Thyroid gland (tissue), 4 donors: ENCODE measurements at regions not wholly inside any gene's neighbourhood (a gene's known extent, or its start where the extent isn't known, plus 50 kb on each side); places are given as distances from the start of the nearest gene placed in this dataset.
"Not testable (repeated sequence)": the region's sequence is repeated elsewhere in the genome, so short reads cannot be mapped to it uniquely, and the experiment has no call there.

Experiments
- DNase-seq, 2 donors: peaks; one replicate each; pipeline ENCODE4 v3.0.0-alpha.2; 2019
- H3K27ac ChIP-seq, 3 donors: fragments of 200-600 bp; sonication (generic); 1 replicate in 2 of 3; 2 replicates in 1 of 3; pipeline ENCODE4 v1.5.1; 2016 to 2019; ENCODE audit warnings: mild to moderate bottlenecking in 1 of 3, moderate library complexity in 1 of 3
- H3K27me3 ChIP-seq: fragments of 200-600 bp; sonication (generic); one replicate; pipeline ENCODE4 v1.5.1; 2019
- H3K36me3 ChIP-seq, 2 donors: fragments of 200-600 bp; sonication (generic); one replicate each; pipeline ENCODE4 v1.5.1; 2016 to 2019
- H3K4me1 ChIP-seq, 2 donors: fragments of 200-600 bp; sonication (generic); one replicate each; pipeline ENCODE4 v1.5.1; 2017 to 2019
- H3K4me3 ChIP-seq, 3 donors: fragments of 200-600 bp; sonication (generic); replicated peaks in 1 of 3; 1 replicate in 2 of 3; 2 replicates in 1 of 3; pipeline ENCODE4 v1.5.1; 2016; ENCODE audit warnings: mild to moderate bottlenecking in 1 of 3
- H3K9me3 ChIP-seq: fragments of 200-600 bp; sonication (generic); one replicate; pipeline ENCODE4 v1.5.1; 2017
- POLR2A ChIP-seq, 2 donors: fragments of 450-650 bp; IDR thresholded peaks; one replicate each; pipeline ENCODE4 v1.6.1; 2017; ENCODE audit warnings: antibody characterized with exemption in 2 of 2, mild to moderate bottlenecking in 2 of 2, moderate library complexity in 1 of 2
- WGBS, 2 donors: methylation state at CpG; one replicate each; pipeline ENCODE4 v1.1.5; 2017; 5-methylcytosine and 5-hydroxymethylcytosine counted together
- intact Hi-C: fragments of 100-400 bp; cut with DNase I; formaldehyde crosslinking; loops from one replicate; pipeline ENCODE4 v1.15.1; 2023
- TF ChIP-seq, protein P1 (sequence below), 6 experiments: fragments of 200-600 bp in 3 of 6; fragments of 450-650 bp in 3 of 6; sonication (generic) in 3 of 6; IDR thresholded peaks; one replicate each; pipeline ENCODE4 v1.5.1; 2016 to 2019; ENCODE audit warnings: antibody characterized with exemption in 6 of 6, mild to moderate bottlenecking in 2 of 6, inconsistent platforms in 1 of 6, moderate library complexity in 1 of 6

DNA sequence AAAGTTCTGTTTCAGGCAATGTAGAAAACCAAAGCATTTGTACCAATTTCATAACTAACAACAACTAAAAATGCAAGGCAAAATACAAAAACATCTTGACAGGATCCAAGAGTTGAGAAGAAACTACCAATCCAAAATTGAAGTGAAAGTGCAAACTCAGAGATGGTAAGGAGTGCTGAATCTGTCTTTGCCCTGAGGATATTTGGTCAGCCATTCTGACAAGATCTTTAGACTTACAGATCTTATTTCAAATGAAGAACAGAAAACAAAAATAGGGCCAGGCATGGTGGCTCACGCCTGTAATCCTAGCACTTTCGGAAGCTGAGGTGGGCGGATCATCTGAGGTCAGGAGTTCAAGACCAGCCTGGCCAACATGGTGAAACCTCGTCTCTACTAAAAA lies 412.8 kb downstream of the ZFHX3 start:
- Histone ChIP-seq H3K36me3 (no peaks in the 10 kb centered on the region), H3K9me3 (no peaks in the 10 kb centered on the region), H3K4me1 (no peaks in the 10 kb centered on the region), H3K27me3 (no peaks in the 10 kb centered on the region), H3K27ac (no peak overlapping the region), H3K4me3 (no peak overlapping the region)
- intact Hi-C loops = no loop called here
- WGBS, 2 donors = 92% methylated on average over 4 of the region's 4 CpGs
- no peak for TF ChIP-seq POLR2A (IDR thresholded peaks at IDR 0.05)
- TF ChIP-seq, protein P1, sequence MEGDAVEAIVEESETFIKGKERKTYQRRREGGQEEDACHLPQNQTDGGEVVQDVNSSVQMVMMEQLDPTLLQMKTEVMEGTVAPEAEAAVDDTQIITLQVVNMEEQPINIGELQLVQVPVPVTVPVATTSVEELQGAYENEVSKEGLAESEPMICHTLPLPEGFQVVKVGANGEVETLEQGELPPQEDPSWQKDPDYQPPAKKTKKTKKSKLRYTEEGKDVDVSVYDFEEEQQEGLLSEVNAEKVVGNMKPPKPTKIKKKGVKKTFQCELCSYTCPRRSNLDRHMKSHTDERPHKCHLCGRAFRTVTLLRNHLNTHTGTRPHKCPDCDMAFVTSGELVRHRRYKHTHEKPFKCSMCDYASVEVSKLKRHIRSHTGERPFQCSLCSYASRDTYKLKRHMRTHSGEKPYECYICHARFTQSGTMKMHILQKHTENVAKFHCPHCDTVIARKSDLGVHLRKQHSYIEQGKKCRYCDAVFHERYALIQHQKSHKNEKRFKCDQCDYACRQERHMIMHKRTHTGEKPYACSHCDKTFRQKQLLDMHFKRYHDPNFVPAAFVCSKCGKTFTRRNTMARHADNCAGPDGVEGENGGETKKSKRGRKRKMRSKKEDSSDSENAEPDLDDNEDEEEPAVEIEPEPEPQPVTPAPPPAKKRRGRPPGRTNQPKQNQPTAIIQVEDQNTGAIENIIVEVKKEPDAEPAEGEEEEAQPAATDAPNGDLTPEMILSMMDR (IDR thresholded peaks at IDR 0.05) = no peak
- no peak for DNase-seq

DNA sequence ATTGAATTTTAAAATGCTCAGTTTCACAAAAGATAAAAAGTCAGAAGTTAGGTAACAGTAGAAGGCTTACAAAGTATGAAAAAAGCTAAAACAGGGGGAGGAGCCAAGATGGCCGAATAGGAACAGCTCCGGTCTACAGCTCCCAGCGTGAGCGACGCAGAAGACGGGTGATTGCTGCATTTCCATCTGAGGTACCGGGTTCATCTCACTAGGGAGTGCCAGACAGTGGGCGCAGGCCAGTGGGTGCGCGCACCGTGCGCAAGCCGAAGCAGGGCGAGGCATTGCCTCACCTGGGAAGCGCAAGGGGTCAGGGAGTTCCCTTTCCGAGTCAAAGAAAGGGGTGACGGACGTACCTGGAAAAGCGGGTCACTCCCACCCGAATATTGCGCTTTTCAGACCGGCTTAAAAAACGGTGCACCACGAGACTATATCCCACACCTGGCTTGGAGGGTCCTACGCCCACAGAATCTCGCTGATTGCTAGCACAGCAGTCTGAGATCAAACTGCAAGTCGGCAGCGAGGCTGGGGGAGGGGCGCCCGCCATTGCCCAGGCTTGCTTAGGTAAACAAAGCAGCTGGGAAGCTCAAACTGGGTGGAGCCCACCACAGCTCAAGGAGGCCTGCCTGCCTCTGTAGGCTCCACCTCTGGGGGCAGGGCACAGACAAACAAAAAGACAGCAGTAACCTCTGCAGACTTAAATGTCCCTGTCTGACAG lies 420.6 kb downstream of the ZFHX3 start:
- H3K4me3 ChIP-seq, H3K4me1 ChIP-seq, H3K9me3 ChIP-seq, H3K27me3 ChIP-seq, DNase-seq, H3K36me3 ChIP-seq, intact Hi-C loops, H3K27ac ChIP-seq: not testable (repeated sequence)
- 81 to 87% methylated on average over 25 to 26 of the region's 30 CpGs for WGBS, 2 donors

DNA sequence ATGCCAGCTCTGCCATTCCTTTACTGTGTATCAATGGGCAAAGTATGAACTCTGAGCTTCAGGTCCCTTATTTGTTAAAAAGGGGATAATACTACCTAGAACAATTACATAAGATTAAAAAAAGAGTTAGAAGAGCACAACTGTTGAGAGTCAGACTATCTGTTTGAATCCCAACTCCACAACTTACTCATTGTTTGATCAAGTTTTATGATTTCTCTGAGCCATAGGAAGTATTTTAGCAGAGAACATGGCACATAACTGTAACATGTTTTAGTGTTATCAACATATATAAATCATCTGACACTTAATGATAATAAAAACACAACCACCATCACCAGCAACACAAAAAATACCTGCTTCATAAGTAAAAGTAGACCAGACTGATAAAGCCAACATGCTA lies 421.3 kb downstream of the ZFHX3 start:
- Histone ChIP-seq H3K36me3 (no peaks in the 10 kb centered on the region), H3K9me3 (no peaks in the 10 kb centered on the region), H3K27ac (no peak overlapping the region), H3K4me3 (no peak overlapping the region), H3K4me1 (no peaks in the 10 kb centered on the region), H3K27me3 (no peaks in the 10 kb centered on the region)
- DNase-seq = no peak
- intact Hi-C loops = no loop called here
- TF ChIP-seq, protein P1 (IDR thresholded peaks at IDR 0.05) = no peak
- TF ChIP-seq POLR2A (IDR thresholded peaks at IDR 0.05) = no peak

DNA sequence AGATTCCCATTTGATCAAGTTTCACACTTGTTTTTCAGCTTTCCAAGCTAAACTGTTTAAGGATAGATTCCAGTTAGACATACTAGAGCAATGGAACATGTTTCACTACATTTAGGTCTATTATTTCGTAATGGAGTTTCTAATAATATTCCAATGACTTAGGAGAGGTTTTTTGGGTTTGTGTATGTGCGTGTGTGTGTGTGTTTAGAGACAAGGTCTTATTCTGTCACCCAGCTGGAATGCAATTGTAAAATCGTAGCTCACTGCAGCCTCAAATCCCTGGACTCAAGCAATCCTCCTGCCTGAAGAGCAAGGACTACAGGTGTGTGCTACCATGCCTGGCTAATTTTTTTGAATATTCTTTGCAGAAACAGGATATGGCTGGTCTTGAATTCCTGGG lies 426.3 kb downstream of the ZFHX3 start:
- no peak overlapping the region for H3K27ac ChIP-seq
- intact Hi-C loops = no loop called here
- H3K4me3 ChIP-seq = no peak overlapping the region
- TF ChIP-seq POLR2A (IDR thresholded peaks at IDR 0.05) = no peak
- H3K9me3 ChIP-seq = no peaks in the 10 kb centered on the region
- H3K4me1 ChIP-seq = peaks cover 4 to 9% of the 10 kb centered on the region in 2 donors
- H3K27me3 ChIP-seq = no peaks in the 10 kb centered on the region
- WGBS, 2 donors = 61 to 82% methylated on average over 3 of the region's 3 CpGs
- no peak for DNase-seq
- H3K36me3 ChIP-seq = no peaks in the 10 kb centered on the region

- Histone ChIP-seq H3K27ac (no peak overlapping the region), H3K9me3 (no peaks in the 10 kb centered on the region), H3K36me3 (no peaks in the 10 kb centered on the region), H3K27me3 (no peaks in the 10 kb centered on the region), H3K4me1 (peaks cover 4 to 9% of the 10 kb centered on the region in 2 donors), H3K4me3 (no peak overlapping the region)
- no peak for DNase-seq
- WGBS, 2 donors = 18 to 24% methylated on average over 2 of the region's 2 CpGs
- TF ChIP-seq, protein P1 (IDR thresholded peaks at IDR 0.05) = no peak
- no peak for TF ChIP-seq POLR2A (IDR thresholded peaks at IDR 0.05)
- intact Hi-C loops = no loop called here
Observed at GRCh38 chr16:72620853-72621252, 427.1 kb downstream of the ZFHX3 start.

DNA sequence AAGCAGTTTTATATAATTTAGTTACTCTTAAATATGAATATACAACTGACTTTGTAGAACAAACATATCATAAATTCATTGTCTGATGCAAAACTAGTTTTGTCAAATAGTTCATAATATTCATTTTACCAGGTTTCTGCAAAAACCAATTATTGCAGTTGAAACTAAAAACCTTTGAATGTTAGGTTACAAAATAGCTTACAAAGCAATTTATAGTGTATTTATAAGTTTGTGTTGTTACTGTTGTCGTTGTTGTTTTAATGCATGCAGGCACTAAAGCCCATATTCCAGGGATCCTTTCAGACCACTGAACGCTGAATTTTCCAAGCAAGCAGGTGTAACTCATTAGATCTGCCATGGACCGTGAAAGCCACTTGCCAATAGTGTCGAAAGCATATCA lies 427.6 kb downstream of the ZFHX3 start:
- TF ChIP-seq, protein P1 (IDR thresholded peaks at IDR 0.05) = no peak
- TF ChIP-seq POLR2A (IDR thresholded peaks at IDR 0.05) = no peak
- Histone ChIP-seq H3K9me3 (no peaks in the 10 kb centered on the region), H3K27me3 (no peaks in the 10 kb centered on the region), H3K4me1 (peaks cover 4 to 9% of the 10 kb centered on the region in 2 donors), H3K27ac (no peak overlapping the region), H3K4me3 (no peak overlapping the region), H3K36me3 (no peaks in the 10 kb centered on the region)
- intact Hi-C loops = no loop called here
- 28 to 44% methylated on average over 4 of the region's 4 CpGs for WGBS, 2 donors
- DNase-seq = peak in 1 of 2 donors; percentile 20
